HCT116 (cell line): ENCODE measurements at regions not wholly inside any gene's neighbourhood (a gene's known extent, or its start where the extent isn't known, plus 50 kb on each side); places are given as distances from the start of the nearest gene placed in this dataset.

Experiments
- ATAC-seq: fragments of 200-7000 bp; cut with Tn5 transposase; 2 replicates; pipeline ENCODE4 v1.9.1; 2020; ENCODE audit warnings: mild to moderate bottlenecking, moderate library complexity
- BruUV-seq: library from RNA; stranded (reverse); fragments of 400-500 nt; replicated peaks from 2 replicates; lab custom pipeline; 2021; lab: Mats Ljungman, UMichigan
- CTCF ChIA-PET: fragments of 300-600 bp; sonication (Branson Sonifier 250); formaldehyde crosslinking; loops from one replicate; lab custom pipeline; 2021; ENCODE audit warnings: antibody characterized with exemption; lab: Charles Lee
- POLR2A ChIA-PET: fragments of 300-600, 350-600 bp; sonication (Branson Sonifier 250); formaldehyde crosslinking; loops from one replicate; lab custom pipeline; 2021; ENCODE audit warnings: antibody characterized with exemption; lab: Charles Lee
- RAD21 ChIA-PET, 2 experiments: fragments of 300-600 bp; sonication (Branson Sonifier 250); formaldehyde crosslinking; loops; one replicate each; lab custom pipeline; 2023; ENCODE audit warnings: low total read pairs in 2 of 2; ENCODE audit not compliant: uncharacterized antibody in 2 of 2, unreplicated experiment in 2 of 2, low non-redundant PET in 1 of 2; lab: Charles Lee
- DNase-seq: peaks from one replicate; pipeline ENCODE4 v3.0.0-alpha.2; 2010; ENCODE audit warnings: low read depth, low spot score
- H2AFZ ChIP-seq: fragments of 200-600 bp; shearing (Covaris generic), sonication (generic); 2 replicates; pipeline ENCODE4 v1.6.1; 2017; ENCODE audit warnings: low read depth, mixed run types, mixed read lengths, antibody characterized with exemption, low read length; ENCODE audit not compliant: poor library complexity, severe bottlenecking
- H3K27ac ChIP-seq: 2 replicates; pipeline ENCODE4 v1.5.1; 2012; ENCODE audit warnings: low read depth, low read length
- H3K27me3 ChIP-seq: fragments of 200-600 bp; sonication (generic); 2 replicates; pipeline ENCODE4 v1.6.1; 2016; ENCODE audit warnings: mixed run types, low read length, mixed read lengths; ENCODE audit not compliant: insufficient read depth
- H3K36me3 ChIP-seq, 2 experiments: fragments of 200-500 bp in 1 of 2; fragments of 200-600 bp in 1 of 2; sonication (Bioruptor generic) in 1 of 2; sonication (generic) in 1 of 2; 2 replicates each; pipeline versions ENCODE4 v1.5.1 to v1.6.1; 2014 to 2016; ENCODE audit warnings: low read length in 2 of 2, inconsistent platforms in 1 of 2, mixed read lengths in 1 of 2, mixed run types in 1 of 2; ENCODE audit not compliant: insufficient read depth in 2 of 2, control insufficient read depth in 1 of 2
- H3K4me1 ChIP-seq, 2 experiments: fragments of 200-600 bp in 1 of 2; sonication (generic) in 1 of 2; 2 replicates each; pipeline versions ENCODE4 v1.5.1 to v1.6.1; 2012 to 2017; ENCODE audit warnings: low read length in 2 of 2, inconsistent platforms in 1 of 2, mild to moderate bottlenecking in 1 of 2, mixed read lengths in 1 of 2, mixed run types in 1 of 2, moderate library complexity in 1 of 2; ENCODE audit not compliant: insufficient read depth in 2 of 2, control insufficient read depth in 1 of 2
- H3K4me2 ChIP-seq: fragments of 200-600 bp; sonication (generic); 2 replicates; pipeline ENCODE4 v1.6.1; 2017; ENCODE audit warnings: mixed run types, low read length, mixed read lengths
- H3K4me3 ChIP-seq, 2 experiments: fragments of 200-600 bp in 1 of 2; sonication (generic) in 1 of 2; replicated peaks in 1 of 2; 2 replicates each; pipeline ENCODE4 v1.5.1; 2011 to 2016; ENCODE audit warnings: low read length in 2 of 2, control low read depth in 1 of 2, low read depth in 1 of 2, mild to moderate bottlenecking in 1 of 2, mixed read lengths in 1 of 2, mixed run types in 1 of 2
- H3K79me2 ChIP-seq: fragments of 200-600 bp; sonication (generic); 2 replicates; pipeline ENCODE4 v1.6.1; 2017; ENCODE audit warnings: mild to moderate bottlenecking, mixed run types, low read length, moderate library complexity, mixed read lengths; ENCODE audit not compliant: insufficient read depth
- H3K9ac ChIP-seq: fragments of 200-600 bp; sonication (generic); 2 replicates; pipeline ENCODE4 v1.6.1; 2016; ENCODE audit warnings: low read length, mixed read lengths
- H3K9me2 ChIP-seq: fragments of 200-600 bp; sonication (generic), shearing (Covaris generic); 2 replicates; pipeline ENCODE4 v1.6.1; 2017; ENCODE audit warnings: mixed run types, mild to moderate bottlenecking, moderate library complexity; ENCODE audit not compliant: insufficient read depth
- H3K9me3 ChIP-seq, 2 experiments: fragments of 200-500 bp in 1 of 2; fragments of 200-600 bp in 1 of 2; sonication (Bioruptor generic) in 1 of 2; sonication (generic) in 1 of 2; 2 replicates each; pipeline ENCODE4 v1.6.1; 2014 to 2017; ENCODE audit warnings: low read length in 2 of 2, mixed read lengths in 2 of 2, inconsistent platforms in 1 of 2, low read depth in 1 of 2, mild to moderate bottlenecking in 1 of 2, mixed run types in 1 of 2, moderate library complexity in 1 of 2; ENCODE audit not compliant: control insufficient read depth in 1 of 2, insufficient read depth in 1 of 2
- H4K20me1 ChIP-seq: fragments of 200-600 bp; sonication (generic), shearing (Covaris generic); 2 replicates; pipeline ENCODE4 v1.6.1; 2017; ENCODE audit warnings: mixed run types, mild to moderate bottlenecking, moderate library complexity; ENCODE audit not compliant: insufficient read depth
- CBX3 ChIP-seq: IDR thresholded peaks from 2 replicates; pipeline ENCODE4 v1.6.1; 2012; ENCODE audit warnings: low read depth
- CEBPB ChIP-seq: IDR thresholded peaks from 2 replicates; pipeline ENCODE4 v1.6.1; 2012; ENCODE audit warnings: low read depth
- EGR1 ChIP-seq: IDR thresholded peaks from 2 replicates; pipeline ENCODE4 v1.6.1; 2012; ENCODE audit warnings: low read depth
- ELF1 ChIP-seq: IDR thresholded peaks from 2 replicates; pipeline ENCODE4 v1.6.1; 2012; ENCODE audit warnings: low read depth, borderline replicate concordance
- EZH2 ChIP-seq: fragments of 200-600 bp; sonication (generic); IDR thresholded peaks from 2 replicates; pipeline ENCODE4 v1.6.1; 2017; ENCODE audit warnings: antibody characterized with exemption, mixed run types
- JUND ChIP-seq: IDR thresholded peaks from 2 replicates; pipeline ENCODE4 v1.6.1; 2012
- POLR2A ChIP-seq: IDR thresholded peaks from 2 replicates; pipeline ENCODE4 v1.7.0; 2011; ENCODE audit warnings: borderline replicate concordance; ENCODE audit not compliant: insufficient read depth, insufficient read length; ENCODE audit errors: extremely low read depth
- TCF7L2 ChIP-seq: IDR thresholded peaks from 2 replicates; pipeline ENCODE4 v1.7.0; 2011; ENCODE audit warnings: borderline replicate concordance, inconsistent platforms; ENCODE audit not compliant: insufficient read depth, insufficient read length; ENCODE audit errors: extremely low read depth
- ZFX ChIP-seq: fragments of 450-650 bp; IDR thresholded peaks from 2 replicates; pipeline ENCODE4 v1.6.1; 2017
- ZNF274 ChIP-seq: fragments of 200-500 bp; sonication (Bioruptor generic); IDR thresholded peaks from 2 replicates; pipeline ENCODE4 v1.6.1; 2014; ENCODE audit warnings: mild to moderate bottlenecking, low read depth, low read length, inconsistent platforms
- intact Hi-C: fragments of 100-400 bp; cut with micrococcal nuclease; formaldehyde crosslinking; loops from 2 replicates; pipeline ENCODE4 v1.10.0; 2022
- TF ChIP-seq, protein P1 (sequence below): IDR thresholded peaks from 2 replicates; pipeline ENCODE4 v1.6.1; 2012; ENCODE audit warnings: low read depth
- TF ChIP-seq, protein P2 (sequence below): IDR thresholded peaks from 2 replicates; pipeline ENCODE4 v1.6.1; 2011; ENCODE audit warnings: mild to moderate bottlenecking, low read length, moderate library complexity; ENCODE audit not compliant: insufficient replicate concordance; ENCODE audit errors: extremely low read depth
- TF ChIP-seq, protein P3 (sequence below), 3 experiments: fragments of 200-600 bp in 1 of 3; sonication (generic) in 1 of 3; IDR thresholded peaks in 2 of 3; conservative IDR thresholded peaks in 1 of 3; 2 replicates each; pipeline ENCODE4 v1.5.1; 2012 to 2017; ENCODE audit warnings: low read depth in 2 of 3, low read length in 2 of 3, antibody characterized with exemption in 1 of 3, borderline replicate concordance in 1 of 3, control low read depth in 1 of 3, mild to moderate bottlenecking in 1 of 3, mixed read lengths in 1 of 3, mixed run types in 1 of 3, moderate library complexity in 1 of 3; ENCODE audit not compliant: insufficient read depth in 1 of 3
- TF ChIP-seq, protein P4 (sequence below): IDR thresholded peaks from 2 replicates; pipeline ENCODE4 v1.6.1; 2012

DNA sequence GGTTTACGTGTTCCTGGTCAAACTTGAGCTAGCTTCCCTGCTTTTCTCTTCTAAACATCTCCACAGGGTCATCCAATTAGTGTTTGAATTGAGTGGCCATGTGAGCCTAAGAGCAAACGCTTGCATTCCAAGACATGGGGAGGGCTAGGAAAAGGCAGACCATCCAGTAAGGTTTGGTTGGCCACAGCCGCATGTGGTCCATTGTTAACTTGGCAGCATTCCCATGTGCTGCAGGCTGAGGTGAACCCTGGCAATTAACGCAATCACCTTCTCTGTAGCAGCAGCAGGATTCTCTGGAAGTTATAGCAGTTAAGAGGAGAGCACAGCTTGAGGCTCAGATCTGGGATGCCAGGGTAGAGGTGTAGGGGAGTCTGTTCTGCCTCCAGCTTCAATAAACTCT, 502.2 kb upstream of the LMCD1 start:
- ATAC-seq (no peak), DNase-seq (no peak)
- Histone ChIP-seq H3K4me1 (peaks cover 0 to 8% of the 10 kb centered on the region in 2 experiments; a peak in 1 of 4 replicates), H2AFZ (no peak overlapping the region), H3K4me3 (no peak overlapping the region), H3K36me3 (no peaks in the 10 kb centered on the region), H4K20me1 (no peaks in the 10 kb centered on the region), H3K27ac (no peak overlapping the region), H3K27me3 (no peaks in the 10 kb centered on the region), H3K79me2 (no peaks in the 10 kb centered on the region), H3K9me3 (no peaks in the 10 kb centered on the region), H3K9me2 (no peaks in the 10 kb centered on the region), H3K9ac (no peak overlapping the region), H3K4me2 (no peak overlapping the region)
- RAD21 ChIA-PET, result no interaction called here
- POLR2A ChIA-PET, result no interaction called here
- BruUV-seq, result no TSS peak
- TF ChIP-seq EGR1, result no peak
- intact Hi-C loops, result no loop called here
- CTCF ChIA-PET, result no interaction called here

DNA sequence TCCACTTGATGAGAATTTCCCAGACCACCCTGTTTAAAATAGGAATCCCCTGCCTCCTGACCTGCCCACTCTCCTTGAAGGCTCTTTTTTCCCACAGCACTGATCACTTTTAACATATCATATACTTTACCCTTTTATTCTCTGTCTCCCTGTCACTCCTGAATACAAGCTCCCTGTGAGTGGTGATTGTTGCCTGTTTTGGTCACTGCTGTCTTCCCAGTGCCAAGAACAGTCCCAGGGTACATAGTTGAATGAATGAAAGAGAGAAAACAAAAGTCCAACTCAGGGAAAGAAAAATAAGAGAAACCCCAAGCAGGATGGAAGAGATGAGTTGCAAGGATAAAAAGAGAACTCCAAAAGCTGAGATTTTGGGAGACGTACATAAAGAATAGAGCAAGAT, 500.3 kb upstream of the LMCD1 start:
- ATAC-seq (no peak), DNase-seq (no peak)
- Histone ChIP-seq H2AFZ (no peak overlapping the region), H3K9ac (no peak overlapping the region), H3K9me3 (no peaks in the 10 kb centered on the region), H3K4me3 (no peak overlapping the region), H3K27ac (no peak overlapping the region), H3K4me2 (no peak overlapping the region), H4K20me1 (no peaks in the 10 kb centered on the region), H3K27me3 (no peaks in the 10 kb centered on the region), H3K36me3 (no peaks in the 10 kb centered on the region), H3K9me2 (no peaks in the 10 kb centered on the region), H3K4me1 (peaks cover 0 to 8% of the 10 kb centered on the region in 2 experiments; a peak in 1 of 4 replicates), H3K79me2 (no peaks in the 10 kb centered on the region)
- ChIA-PET POLR2A (no interaction called here), RAD21 (no interaction called here), CTCF (no interaction called here)
- no TSS peak for BruUV-seq
- intact Hi-C loops, result no loop called here
- TF ChIP-seq ZNF274 (no peak), TCF7L2 (no peak), CBX3 (no peak), EZH2 (no peak), ZFX (no peak), CEBPB (no peak), ELF1 (no peak), POLR2A (no peak), JUND (no peak)
- TF ChIP-seq, protein P1, sequence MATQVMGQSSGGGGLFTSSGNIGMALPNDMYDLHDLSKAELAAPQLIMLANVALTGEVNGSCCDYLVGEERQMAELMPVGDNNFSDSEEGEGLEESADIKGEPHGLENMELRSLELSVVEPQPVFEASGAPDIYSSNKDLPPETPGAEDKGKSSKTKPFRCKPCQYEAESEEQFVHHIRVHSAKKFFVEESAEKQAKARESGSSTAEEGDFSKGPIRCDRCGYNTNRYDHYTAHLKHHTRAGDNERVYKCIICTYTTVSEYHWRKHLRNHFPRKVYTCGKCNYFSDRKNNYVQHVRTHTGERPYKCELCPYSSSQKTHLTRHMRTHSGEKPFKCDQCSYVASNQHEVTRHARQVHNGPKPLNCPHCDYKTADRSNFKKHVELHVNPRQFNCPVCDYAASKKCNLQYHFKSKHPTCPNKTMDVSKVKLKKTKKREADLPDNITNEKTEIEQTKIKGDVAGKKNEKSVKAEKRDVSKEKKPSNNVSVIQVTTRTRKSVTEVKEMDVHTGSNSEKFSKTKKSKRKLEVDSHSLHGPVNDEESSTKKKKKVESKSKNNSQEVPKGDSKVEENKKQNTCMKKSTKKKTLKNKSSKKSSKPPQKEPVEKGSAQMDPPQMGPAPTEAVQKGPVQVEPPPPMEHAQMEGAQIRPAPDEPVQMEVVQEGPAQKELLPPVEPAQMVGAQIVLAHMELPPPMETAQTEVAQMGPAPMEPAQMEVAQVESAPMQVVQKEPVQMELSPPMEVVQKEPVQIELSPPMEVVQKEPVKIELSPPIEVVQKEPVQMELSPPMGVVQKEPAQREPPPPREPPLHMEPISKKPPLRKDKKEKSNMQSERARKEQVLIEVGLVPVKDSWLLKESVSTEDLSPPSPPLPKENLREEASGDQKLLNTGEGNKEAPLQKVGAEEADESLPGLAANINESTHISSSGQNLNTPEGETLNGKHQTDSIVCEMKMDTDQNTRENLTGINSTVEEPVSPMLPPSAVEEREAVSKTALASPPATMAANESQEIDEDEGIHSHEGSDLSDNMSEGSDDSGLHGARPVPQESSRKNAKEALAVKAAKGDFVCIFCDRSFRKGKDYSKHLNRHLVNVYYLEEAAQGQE, result no peak
- TF ChIP-seq, protein P2, sequence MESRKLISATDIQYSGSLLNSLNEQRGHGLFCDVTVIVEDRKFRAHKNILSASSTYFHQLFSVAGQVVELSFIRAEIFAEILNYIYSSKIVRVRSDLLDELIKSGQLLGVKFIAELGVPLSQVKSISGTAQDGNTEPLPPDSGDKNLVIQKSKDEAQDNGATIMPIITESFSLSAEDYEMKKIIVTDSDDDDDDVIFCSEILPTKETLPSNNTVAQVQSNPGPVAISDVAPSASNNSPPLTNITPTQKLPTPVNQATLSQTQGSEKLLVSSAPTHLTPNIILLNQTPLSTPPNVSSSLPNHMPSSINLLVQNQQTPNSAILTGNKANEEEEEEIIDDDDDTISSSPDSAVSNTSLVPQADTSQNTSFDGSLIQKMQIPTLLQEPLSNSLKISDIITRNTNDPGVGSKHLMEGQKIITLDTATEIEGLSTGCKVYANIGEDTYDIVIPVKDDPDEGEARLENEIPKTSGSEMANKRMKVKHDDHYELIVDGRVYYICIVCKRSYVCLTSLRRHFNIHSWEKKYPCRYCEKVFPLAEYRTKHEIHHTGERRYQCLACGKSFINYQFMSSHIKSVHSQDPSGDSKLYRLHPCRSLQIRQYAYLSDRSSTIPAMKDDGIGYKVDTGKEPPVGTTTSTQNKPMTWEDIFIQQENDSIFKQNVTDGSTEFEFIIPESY, result no peak
- TF ChIP-seq, protein P3, sequence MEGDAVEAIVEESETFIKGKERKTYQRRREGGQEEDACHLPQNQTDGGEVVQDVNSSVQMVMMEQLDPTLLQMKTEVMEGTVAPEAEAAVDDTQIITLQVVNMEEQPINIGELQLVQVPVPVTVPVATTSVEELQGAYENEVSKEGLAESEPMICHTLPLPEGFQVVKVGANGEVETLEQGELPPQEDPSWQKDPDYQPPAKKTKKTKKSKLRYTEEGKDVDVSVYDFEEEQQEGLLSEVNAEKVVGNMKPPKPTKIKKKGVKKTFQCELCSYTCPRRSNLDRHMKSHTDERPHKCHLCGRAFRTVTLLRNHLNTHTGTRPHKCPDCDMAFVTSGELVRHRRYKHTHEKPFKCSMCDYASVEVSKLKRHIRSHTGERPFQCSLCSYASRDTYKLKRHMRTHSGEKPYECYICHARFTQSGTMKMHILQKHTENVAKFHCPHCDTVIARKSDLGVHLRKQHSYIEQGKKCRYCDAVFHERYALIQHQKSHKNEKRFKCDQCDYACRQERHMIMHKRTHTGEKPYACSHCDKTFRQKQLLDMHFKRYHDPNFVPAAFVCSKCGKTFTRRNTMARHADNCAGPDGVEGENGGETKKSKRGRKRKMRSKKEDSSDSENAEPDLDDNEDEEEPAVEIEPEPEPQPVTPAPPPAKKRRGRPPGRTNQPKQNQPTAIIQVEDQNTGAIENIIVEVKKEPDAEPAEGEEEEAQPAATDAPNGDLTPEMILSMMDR (IDR thresholded peaks at IDR 0.05 in 2 of 3, conservative IDR thresholded peaks at IDR 0.05 in 1 of 3; ENCODE audit: borderline replicate concordance in 1 of 3, insufficient read depth in 1 of 3, low read depth in 2 of 3, low read length in 2 of 3), result no peak
- TF ChIP-seq, protein P4, sequence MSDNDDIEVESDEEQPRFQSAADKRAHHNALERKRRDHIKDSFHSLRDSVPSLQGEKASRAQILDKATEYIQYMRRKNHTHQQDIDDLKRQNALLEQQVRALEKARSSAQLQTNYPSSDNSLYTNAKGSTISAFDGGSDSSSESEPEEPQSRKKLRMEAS, result no peak
